A673 (cell line): ENCODE measurements at regions not wholly inside any gene's neighbourhood (a gene's known extent, or its start where the extent isn't known, plus 50 kb on each side); places are given as distances from the start of the nearest gene placed in this dataset.

Source experiments
- EZH2 ChIP-seq: fragments of 200-600 bp; sonication (generic); IDR thresholded peaks from 2 replicates; pipeline ENCODE4 v1.6.1; 2017; ENCODE audit warnings: borderline replicate concordance, low read depth, mild to moderate bottlenecking, mixed read lengths, antibody characterized with exemption, low read length; ENCODE audit not compliant: poor library complexity, severe bottlenecking
- TF ChIP-seq, protein P1 (sequence below): fragments of 300-800, 200-600 bp; sonication (generic); conservative IDR thresholded peaks from 2 replicates; pipeline ENCODE4 v1.5.1; 2017; ENCODE audit warnings: low read depth, mild to moderate bottlenecking, antibody characterized with exemption, low read length, moderate library complexity, mixed read lengths

DNA sequence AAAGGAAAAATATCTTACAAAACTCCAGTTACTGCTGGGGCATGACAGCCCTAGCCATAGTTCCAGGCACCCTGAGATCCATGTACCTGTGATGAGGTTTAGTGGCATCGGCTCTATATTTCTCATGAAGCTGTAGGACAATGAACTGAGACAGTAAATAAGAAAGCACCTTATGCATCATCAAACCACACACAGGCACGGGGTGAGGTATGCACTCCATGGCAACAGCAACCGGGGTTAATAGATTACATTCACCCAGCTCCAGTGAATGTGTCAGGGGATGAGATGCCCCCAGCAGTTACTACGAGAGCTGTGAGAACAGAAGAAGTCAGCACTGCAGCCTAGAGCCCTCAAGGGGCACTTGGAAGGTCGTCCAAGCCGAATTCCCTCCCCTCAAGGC is 162.0 kb upstream of the S1PR3 start:
- TF ChIP-seq, protein P1, sequence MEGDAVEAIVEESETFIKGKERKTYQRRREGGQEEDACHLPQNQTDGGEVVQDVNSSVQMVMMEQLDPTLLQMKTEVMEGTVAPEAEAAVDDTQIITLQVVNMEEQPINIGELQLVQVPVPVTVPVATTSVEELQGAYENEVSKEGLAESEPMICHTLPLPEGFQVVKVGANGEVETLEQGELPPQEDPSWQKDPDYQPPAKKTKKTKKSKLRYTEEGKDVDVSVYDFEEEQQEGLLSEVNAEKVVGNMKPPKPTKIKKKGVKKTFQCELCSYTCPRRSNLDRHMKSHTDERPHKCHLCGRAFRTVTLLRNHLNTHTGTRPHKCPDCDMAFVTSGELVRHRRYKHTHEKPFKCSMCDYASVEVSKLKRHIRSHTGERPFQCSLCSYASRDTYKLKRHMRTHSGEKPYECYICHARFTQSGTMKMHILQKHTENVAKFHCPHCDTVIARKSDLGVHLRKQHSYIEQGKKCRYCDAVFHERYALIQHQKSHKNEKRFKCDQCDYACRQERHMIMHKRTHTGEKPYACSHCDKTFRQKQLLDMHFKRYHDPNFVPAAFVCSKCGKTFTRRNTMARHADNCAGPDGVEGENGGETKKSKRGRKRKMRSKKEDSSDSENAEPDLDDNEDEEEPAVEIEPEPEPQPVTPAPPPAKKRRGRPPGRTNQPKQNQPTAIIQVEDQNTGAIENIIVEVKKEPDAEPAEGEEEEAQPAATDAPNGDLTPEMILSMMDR = no peak
- no peak for TF ChIP-seq EZH2
